GF-D8 (cell line): ENCODE measurements at regions not wholly inside any gene's neighbourhood (a gene's known extent, or its start where the extent isn't known, plus 50 kb on each side); places are given as distances from the start of the nearest gene placed in this dataset.

Experiments used
- DNase-seq: peaks from one replicate; lab custom pipeline; 2025; lab: John Stamatoyannopoulos, UW

DNA sequence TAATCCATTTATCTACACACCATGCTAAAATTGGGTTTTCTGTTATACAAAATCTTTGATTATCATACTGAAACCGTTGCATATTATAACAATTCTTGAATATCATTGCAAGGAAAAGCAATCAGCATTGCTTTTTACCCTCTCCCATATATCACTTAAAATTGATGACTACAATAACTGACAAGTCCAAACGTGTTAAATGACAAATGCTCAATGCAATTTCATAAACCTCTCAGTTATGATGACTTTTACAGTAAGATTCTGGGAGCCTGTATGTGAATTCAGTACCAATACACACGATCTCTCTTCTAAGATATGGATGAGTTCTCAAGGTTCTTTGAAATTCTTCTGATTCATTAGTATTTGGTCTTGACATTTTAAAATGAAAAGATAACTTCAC, 368.5 kb upstream of the TRIB2 start:
- no peak for DNase-seq

DNA sequence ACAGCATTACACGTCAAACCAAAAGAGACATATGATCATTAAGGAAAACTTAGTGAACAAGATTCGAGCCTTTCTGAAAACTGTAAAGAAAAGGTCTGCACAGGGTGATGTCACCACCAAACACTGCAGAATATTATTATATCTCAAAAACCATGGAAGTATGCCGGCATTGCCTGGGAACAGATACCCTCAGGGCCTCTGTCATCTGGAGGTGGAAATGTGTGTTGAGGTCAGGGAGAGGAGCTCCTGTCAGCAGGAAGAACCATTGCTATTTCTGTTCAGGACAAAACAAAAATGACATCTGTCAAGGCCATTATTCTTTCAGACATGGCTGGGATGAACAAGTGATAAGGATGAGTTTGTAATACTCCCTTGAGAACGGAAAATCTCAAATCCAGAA, 365.9 kb upstream of the TRIB2 start:
- no peak for DNase-seq

DNA sequence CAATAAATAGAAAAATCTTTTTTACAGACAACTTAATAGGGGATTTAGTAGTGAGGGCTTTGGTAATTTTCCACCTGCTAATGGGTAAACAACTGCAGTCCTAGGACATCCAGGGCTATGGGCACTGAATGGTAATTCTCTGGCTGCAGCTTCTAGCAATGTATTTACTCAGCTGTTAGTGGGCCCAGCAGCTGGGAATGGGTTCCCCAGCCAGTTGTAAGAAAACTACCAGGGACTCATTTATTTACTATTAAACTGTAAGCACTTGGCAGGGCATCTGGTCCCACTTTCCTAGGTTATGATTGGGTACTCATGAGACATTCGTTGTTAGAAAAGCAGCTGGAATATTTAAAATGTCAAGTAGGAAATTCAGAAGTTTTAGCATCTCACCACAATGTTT, 363.8 kb upstream of the TRIB2 start:
- DNase-seq = no peak

DNA sequence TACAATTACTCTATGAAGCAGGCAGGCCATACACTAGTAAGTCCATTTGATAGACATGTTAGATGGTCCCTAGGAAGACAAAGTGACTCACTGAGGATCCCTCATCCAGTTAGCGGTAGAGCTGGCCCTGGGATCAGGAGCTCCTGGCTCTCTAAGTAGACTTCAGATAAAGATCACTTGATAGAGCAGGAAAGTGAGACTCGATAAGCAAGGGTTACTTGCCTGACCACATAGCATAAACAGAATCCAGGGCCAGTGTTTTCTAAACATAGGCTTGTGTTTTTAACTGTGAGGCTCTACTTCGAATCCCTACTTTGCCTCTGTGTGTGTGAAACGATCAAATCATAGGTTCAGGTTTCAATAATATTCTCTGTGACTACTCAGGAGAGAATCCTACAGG, 355.2 kb upstream of the TRIB2 start:
- DNase-seq = no peak

DNA sequence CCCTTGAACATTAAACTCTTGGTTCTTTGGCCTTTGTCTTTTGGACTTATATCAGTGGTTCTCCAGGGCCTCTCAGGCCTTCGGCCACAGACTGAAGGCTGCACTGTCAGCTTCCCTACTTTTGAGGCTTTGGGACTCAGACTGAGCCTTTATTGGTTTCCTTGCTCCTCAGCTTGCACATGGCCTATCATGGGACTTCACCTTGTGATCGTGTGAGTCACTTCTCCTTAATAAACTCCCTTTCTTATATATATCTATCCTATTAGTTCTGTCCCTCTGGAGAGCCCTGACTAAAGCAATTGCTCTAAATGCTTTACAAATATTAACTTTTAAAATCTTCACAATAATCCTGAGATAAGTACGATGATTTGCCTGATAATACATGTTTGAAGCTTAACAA, 353.6 kb upstream of the TRIB2 start:
- DNase-seq = no peak

DNA sequence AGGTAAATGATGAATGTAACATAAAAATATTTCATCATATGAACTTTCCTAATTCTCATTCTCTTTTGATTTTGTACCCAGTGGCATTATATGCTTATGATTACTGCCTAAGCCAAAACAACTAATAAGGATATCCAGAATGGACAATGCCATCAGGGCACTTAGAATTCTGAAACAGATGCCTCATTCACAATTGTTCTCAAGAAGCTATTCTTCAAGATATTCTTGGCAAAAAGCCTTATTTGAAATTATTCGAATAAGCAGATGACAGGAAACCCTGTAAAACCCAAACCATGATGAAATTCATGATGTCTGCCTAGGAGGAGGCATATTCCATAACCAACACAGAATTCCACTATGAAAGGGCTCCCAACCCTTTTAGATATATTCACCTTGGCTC, 353.2 kb upstream of the TRIB2 start:
- DNase-seq = no peak

- no peak for DNase-seq
These were observed 347.2 kb upstream of the TRIB2 start for GRCh38 chr2:12369566-12369965.

GRCh38 chr2:12376025-12376424, 340.7 kb upstream of the TRIB2 start:
- no peak for DNase-seq

DNA sequence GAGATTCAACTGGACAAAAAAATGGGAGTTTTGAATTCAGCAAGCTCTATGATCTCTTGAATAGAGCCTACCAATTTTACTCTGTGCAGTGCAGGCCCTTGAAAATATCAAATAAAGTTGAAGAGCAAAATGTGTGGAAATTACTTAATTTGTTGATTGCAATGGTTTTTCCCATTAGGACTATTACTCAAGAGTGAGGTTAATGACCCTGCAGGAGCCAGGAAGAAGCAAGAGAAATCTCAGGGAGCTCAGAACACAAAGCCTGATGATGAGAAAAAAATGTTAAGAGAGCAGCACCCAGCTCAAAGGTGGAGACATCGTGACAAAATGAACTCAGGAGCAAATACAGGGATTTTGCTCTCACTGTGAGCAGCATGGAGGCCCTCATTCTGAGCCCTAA, 337.6 kb upstream of the TRIB2 start:
- no peak for DNase-seq

- DNase-seq = no peak
These were observed 335.0 kb upstream of the TRIB2 start for GRCh38 chr2:12381543-12382325.

GRCh38 chr2:12382366-12382765, 334.4 kb upstream of the TRIB2 start:
- no peak for DNase-seq

GRCh38 chr2:12389344-12390045, 327.2 kb upstream of the TRIB2 start:
- no peak for DNase-seq

GRCh38 chr2:12391116-12391515, 325.6 kb upstream of the TRIB2 start:
- DNase-seq = no peak

DNA sequence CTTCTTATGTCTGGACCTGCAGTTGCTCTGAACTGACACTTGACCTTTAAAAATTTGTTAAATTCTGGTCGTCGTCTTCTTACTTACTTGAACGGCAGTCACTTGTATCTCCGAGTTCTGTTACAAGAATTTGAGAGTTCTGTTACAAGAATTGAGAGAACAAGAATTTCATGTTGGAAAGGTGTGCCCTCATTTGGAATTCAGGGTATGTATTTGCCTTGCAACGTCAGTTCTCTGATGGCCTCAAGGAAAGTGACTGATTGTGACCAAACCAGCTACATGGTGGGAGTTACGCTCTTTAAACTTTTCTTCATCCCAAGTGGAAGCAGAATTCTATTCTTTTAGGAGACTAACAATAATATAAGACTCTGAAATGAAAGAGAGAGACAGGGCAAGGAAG, 320.0 kb upstream of the TRIB2 start:
- no peak for DNase-seq

DNA sequence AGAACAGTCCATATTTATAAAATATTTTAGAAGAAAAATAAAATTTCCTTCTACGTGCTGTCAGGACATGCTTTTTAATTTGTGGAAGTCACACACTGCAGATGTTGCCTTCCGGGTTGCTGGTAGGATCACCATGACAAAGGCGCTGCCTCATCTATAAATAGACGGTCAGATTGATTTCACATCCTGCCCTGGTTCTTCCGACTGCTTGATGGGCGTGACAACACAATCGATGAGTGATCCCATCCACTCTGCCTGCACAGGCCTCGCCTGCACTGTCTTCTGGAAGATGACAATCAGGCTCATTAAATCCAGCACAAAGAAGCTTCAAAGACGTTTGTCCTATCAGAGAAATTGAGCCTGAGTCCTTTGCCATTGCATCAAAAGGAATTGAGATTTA, 318.9 kb upstream of the TRIB2 start:
- no peak for DNase-seq

DNA sequence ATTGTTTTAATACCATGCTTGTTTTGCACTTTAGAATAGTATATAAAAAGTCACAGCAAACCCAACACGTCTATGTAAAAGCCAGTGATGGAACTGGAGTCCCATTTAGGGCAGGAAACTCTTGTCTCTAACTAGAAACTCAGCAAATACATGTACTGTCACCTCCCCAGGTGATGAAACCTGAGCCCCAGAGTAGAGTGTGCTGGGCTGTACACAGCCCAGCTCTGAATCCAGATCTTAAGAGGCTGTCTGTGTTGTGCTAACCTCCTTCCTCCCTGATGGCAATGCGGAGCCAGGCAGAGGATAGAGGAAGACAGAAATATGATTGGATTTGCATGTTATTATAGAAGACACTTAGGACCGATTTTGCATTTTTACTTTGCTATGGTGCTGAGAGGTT, 317.5 kb upstream of the TRIB2 start:
- no peak for DNase-seq

DNA sequence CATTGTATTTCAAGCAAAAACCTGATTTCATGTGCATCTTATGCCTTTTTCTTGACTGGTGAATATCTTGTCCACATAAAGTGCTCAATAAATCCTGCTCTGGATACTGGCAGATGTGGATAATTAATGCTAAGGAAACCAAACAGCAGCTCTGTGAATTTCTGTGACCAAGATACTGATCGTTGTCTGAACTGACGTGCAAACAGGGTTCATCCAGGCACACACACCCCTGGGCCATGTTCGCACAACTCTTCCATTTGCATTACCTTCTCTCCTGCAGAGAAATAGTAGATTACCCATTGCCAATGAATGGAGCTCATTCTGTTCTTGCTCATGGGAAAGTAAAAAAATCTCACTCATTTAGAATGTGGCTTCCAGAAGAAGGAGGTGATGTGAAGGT, 316.2 kb upstream of the TRIB2 start:
- DNase-seq = no peak

DNA sequence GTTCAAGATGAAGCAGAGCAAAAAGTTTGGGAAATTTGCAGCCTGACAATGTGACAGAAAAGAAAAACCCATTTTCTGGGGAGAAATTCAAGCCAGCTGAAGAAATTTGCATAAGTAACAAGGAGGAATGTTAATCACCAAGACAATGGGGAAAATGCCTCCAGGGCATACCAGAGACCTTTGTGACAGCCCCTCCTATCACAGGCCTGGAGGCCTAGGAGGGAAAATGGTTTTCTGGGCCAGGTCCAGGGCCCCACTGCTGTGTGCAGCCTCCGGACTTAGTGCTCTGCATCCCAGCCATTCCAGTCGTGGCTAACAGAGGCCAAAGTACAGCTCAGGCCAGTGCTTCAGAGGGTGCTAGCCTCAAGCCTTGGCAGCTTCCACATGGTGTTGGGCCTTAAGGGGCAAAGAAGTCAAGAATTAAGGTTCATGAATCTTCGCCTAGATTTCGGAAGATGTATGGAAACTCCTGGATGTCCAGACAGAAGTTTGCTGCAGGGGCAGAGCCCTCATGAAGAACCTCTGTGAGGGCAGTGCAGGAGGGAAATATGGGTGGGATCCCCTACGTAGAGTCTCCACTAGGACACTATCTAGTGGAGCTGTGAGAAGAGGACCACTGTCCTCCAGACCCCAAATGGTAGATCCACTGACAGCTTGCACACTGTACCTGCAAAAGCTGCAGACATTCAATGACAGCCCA, 314.1 kb upstream of the TRIB2 start:
- DNase-seq = no peak

GRCh38 chr2:12404497-12404896, 312.2 kb upstream of the TRIB2 start:
- DNase-seq = no peak

- DNase-seq = no peak
These were observed 309.6 kb upstream of the TRIB2 start for GRCh38 chr2:12407160-12407559.

GRCh38 chr2:12412898-12413305, 303.8 kb upstream of the TRIB2 start:
- no peak for DNase-seq

DNA sequence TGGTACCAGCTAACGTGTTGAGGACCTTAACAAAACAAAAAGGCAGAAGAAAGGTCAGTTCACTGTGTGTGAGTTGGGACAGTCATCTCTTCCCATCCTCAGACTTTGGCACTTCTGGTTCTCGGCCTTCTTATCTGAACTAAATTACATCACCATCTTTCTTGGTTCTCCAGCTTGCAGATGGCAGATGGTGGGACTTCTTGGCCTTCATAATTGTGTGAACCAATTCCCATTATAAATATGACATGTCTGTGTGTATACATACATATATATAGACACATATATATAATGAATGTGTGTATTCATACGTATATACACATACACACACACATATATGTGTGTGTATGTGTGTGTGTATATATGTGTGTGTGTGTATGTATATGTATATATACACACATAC, 301.2 kb upstream of the TRIB2 start:
- no peak for DNase-seq

- DNase-seq = no peak
These were observed 300.1 kb upstream of the TRIB2 start for GRCh38 chr2:12416600-12416999.
